Psoas muscle (tissue), 7 donors: ENCODE measurements at regions not wholly inside any gene's neighbourhood (a gene's known extent, or its start where the extent isn't known, plus 50 kb on each side); places are given as distances from the start of the nearest gene placed in this dataset.

Experiments
- ATAC-seq, 4 donors: fragments of 200-7000 bp; cut with Tn5 transposase; one replicate each; pipeline ENCODE4 v1.9.1; 2020; ENCODE audit warnings: moderate library complexity in 3 of 4, mild to moderate bottlenecking in 2 of 4
- DNase-seq, 2 donors: peaks; one replicate each; pipeline ENCODE4 v3.0.0-alpha.2; 2020
- H3K27ac ChIP-seq: fragments of 200-600 bp; one replicate; pipeline ENCODE4 v1.8.0; 2022
- H3K27me3 ChIP-seq, 3 donors: fragments of 200-600 bp in 1 of 3; one replicate each; pipeline versions ENCODE4 v1.6.1 to v1.8.0; 2013 to 2022; ENCODE audit warnings: low read length in 2 of 3, mild to moderate bottlenecking in 2 of 3, moderate library complexity in 1 of 3; ENCODE audit not compliant: insufficient read depth in 3 of 3
- H3K36me3 ChIP-seq, 2 donors: fragments of 200-600 bp in 1 of 2; one replicate each; pipeline versions ENCODE4 v1.6.1 to v1.8.0; 2013 to 2022; ENCODE audit warnings: low read depth in 1 of 2, mild to moderate bottlenecking in 1 of 2, moderate library complexity in 1 of 2; ENCODE audit not compliant: insufficient read depth in 1 of 2
- H3K4me1 ChIP-seq: fragments of 200-600 bp; one replicate; pipeline ENCODE4 v1.8.0; 2022
- H3K4me3 ChIP-seq: fragments of 200-600 bp; one replicate; pipeline ENCODE4 v1.8.0; 2022; ENCODE audit warnings: mild to moderate bottlenecking
- H3K9me3 ChIP-seq: fragments of 200-600 bp; one replicate; pipeline ENCODE4 v1.8.0; 2022
- CTCF ChIP-seq: fragments of 200-600 bp; IDR thresholded peaks from one replicate; pipeline ENCODE4 v1.8.0; 2022; ENCODE audit warnings: antibody characterized with exemption
- WGBS, 3 donors: extraction: QIAGEN DNeasy Blood & Tissue Kit; methylation state at CpG; one replicate each; pipeline versions ENCODE4 v1.1.6 to v1.1.7; 2013; 5-methylcytosine and 5-hydroxymethylcytosine counted together
- intact Hi-C, 2 donors: fragments of 100-400 bp; cut with DNase I; formaldehyde crosslinking; loops; one replicate each; pipeline versions ENCODE4 v1.11.0 to v1.14.2; 2022
- donor health status: healthy with polysubstance abuse.
- donor health status: DM: no; HTN: no; CAD: no; lungs with moderate emphysema.
- donor health status: Bipolar disorder and iron deficiency.
- donor health status: healthy.
- donor health status: DM: yes; HTN: yes; CAD: no.
- donor health status: DM: no; HTN: no; CAD: no.
- donor health status: DM: yes; HTN: yes; CAD: no.

GRCh38 chr2:220915092-220915623 lies 656.9 kb downstream of the EPHA4 start:
- no peak overlapping the region for H3K27ac ChIP-seq
- 66 to 69% (median 68%) methylated on average over 2 of the region's 2 CpGs for WGBS, 3 donors
- TF ChIP-seq CTCF = no peak
- H3K27me3 ChIP-seq = no peaks in the 10 kb centered on the region
- H3K36me3 ChIP-seq = no peaks in the 10 kb centered on the region
- DNase-seq = no peak
- no peaks in the 10 kb centered on the region for H3K9me3 ChIP-seq
- intact Hi-C loops = no loop called here
- no peak for ATAC-seq
- no peak overlapping the region for H3K4me3 ChIP-seq
- H3K4me1 ChIP-seq = no peaks in the 10 kb centered on the region

DNA sequence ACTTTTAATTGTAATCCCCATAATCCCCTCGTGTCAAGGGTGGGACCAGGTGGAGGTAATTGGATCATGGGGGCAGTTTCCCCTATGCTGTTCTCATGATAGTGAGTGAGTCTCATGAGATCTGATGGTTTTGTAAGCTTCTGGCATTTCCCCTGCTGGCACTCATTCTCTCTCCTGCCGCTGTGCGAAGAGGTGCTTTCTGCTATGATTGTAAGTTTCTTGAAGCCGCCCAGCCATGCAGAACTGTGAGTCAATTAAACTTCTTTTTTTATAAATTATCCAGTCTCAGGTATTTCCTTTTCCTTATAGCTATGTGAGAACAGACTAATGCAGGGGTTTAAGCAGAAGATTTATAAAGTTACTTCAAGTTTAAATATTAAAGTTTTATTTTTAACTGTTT lies 655.2 kb downstream of the EPHA4 start:
- TF ChIP-seq CTCF = no peak
- 88 to 91% (median 88%) methylated on average over 4 of the region's 4 CpGs for WGBS, 3 donors
- no peaks in the 10 kb centered on the region for H3K36me3 ChIP-seq

GRCh38 chr2:220930271-220931076 lies 641.6 kb downstream of the EPHA4 start:
- Histone ChIP-seq H3K27ac (no peak overlapping the region), H3K27me3 (no peaks in the 10 kb centered on the region), H3K4me3 (no peak overlapping the region), H3K9me3 (no peaks in the 10 kb centered on the region), H3K4me1 (no peaks in the 10 kb centered on the region), H3K36me3 (no peaks in the 10 kb centered on the region)
- ATAC-seq = no peak
- WGBS, 3 donors = 69 to 72% (median 70%) methylated on average over 2 of the region's 2 CpGs
- DNase-seq = no peak
- intact Hi-C loops = no loop called here
- no peak for TF ChIP-seq CTCF

More for the DNA sequence above, 655.2 kb downstream of the EPHA4 start:
- Histone ChIP-seq H3K27ac (no peak overlapping the region), H3K9me3 (no peaks in the 10 kb centered on the region), H3K4me3 (no peak overlapping the region), H3K4me1 (no peaks in the 10 kb centered on the region), H3K27me3 (no peaks in the 10 kb centered on the region)
- ATAC-seq (no peak), DNase-seq (no peak)
- intact Hi-C loops = no loop called here

DNA sequence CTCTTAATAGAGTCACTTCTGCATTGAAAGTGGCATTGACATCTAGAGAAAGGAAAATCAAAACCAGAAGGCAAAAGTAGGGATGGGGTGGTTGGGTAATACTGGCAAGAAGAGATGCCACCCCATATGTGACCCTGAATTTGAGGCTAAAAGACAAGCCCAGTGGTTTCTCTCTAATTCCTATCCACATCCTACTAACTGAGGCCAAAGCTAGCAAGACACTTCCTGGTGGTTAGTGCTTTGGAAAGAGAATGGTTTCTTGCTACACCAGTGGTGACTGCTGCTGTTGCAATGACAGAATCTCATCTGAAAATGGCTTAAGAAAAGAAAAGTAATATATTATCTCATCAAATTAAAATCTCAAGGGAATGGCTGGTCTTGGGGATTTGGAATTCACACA lies 640.6 kb downstream of the EPHA4 start:
- H3K4me1 ChIP-seq = no peaks in the 10 kb centered on the region
- intact Hi-C loops = no loop called here
- H3K9me3 ChIP-seq = no peaks in the 10 kb centered on the region
- no peak for ATAC-seq
- H3K36me3 ChIP-seq = no peaks in the 10 kb centered on the region
- no peak overlapping the region for H3K4me3 ChIP-seq
- no peak for TF ChIP-seq CTCF
- no peak for DNase-seq
- no peaks in the 10 kb centered on the region for H3K27me3 ChIP-seq
- H3K27ac ChIP-seq = no peak overlapping the region

GRCh38 chr2:220932041-220932440 lies 640.1 kb downstream of the EPHA4 start:
- H3K9me3 ChIP-seq = no peaks in the 10 kb centered on the region
- no peak for TF ChIP-seq CTCF
- no peak overlapping the region for H3K27ac ChIP-seq
- peaks cover 1% of the 10 kb centered on the region for H3K4me1 ChIP-seq
- H3K27me3 ChIP-seq = no peaks in the 10 kb centered on the region
- no peak overlapping the region for H3K4me3 ChIP-seq
- ATAC-seq (no peak), DNase-seq (no peak)
- H3K36me3 ChIP-seq = no peaks in the 10 kb centered on the region
- WGBS, 3 donors = 93 to 97% (median 97%) methylated on average over 3 of the region's 3 CpGs
- intact Hi-C loops = no loop called here
